OCI-LY3 (cell line): ENCODE measurements at regions not wholly inside any gene's neighbourhood (a gene's known extent, or its start where the extent isn't known, plus 50 kb on each side); places are given as distances from the start of the nearest gene placed in this dataset.

Experiments
- EZH2phosphoT487 ChIP-seq: fragments of 200-600 bp; shearing (Covaris generic); IDR thresholded peaks from 2 replicates; pipeline ENCODE4 v1.6.1; 2018; ENCODE audit warnings: antibody characterized with exemption, mixed run types, low read depth
- TF ChIP-seq, protein P1 (sequence below): fragments of 200-600, 300-600 bp; sonication (generic); IDR thresholded peaks from 2 replicates; pipeline ENCODE4 v1.5.1; 2014; ENCODE audit warnings: antibody characterized with exemption, low read length, low read depth

DNA sequence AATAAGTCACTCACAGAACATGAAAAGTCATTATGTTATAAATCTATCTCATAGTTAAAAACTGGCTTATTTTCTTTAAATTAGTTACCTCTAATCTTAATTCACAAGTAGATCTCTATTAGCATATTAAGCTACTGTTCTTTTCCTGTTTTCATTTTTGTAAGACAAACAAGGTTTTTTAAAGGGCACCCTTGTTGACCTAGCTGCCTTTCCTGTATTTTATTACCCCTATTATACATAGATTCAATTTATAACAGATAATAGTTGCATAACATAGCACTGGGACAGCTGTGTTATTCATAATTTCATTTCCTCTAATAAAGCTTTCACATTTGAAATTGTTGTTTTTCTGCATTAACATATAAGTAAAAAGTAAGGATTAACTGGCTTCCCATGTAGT lies 1500.7 kb upstream of the FLRT2 start:
- no peak for TF ChIP-seq EZH2phosphoT487
- TF ChIP-seq, protein P1, sequence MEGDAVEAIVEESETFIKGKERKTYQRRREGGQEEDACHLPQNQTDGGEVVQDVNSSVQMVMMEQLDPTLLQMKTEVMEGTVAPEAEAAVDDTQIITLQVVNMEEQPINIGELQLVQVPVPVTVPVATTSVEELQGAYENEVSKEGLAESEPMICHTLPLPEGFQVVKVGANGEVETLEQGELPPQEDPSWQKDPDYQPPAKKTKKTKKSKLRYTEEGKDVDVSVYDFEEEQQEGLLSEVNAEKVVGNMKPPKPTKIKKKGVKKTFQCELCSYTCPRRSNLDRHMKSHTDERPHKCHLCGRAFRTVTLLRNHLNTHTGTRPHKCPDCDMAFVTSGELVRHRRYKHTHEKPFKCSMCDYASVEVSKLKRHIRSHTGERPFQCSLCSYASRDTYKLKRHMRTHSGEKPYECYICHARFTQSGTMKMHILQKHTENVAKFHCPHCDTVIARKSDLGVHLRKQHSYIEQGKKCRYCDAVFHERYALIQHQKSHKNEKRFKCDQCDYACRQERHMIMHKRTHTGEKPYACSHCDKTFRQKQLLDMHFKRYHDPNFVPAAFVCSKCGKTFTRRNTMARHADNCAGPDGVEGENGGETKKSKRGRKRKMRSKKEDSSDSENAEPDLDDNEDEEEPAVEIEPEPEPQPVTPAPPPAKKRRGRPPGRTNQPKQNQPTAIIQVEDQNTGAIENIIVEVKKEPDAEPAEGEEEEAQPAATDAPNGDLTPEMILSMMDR: no peak
